Effector memory CD4-positive, alpha-beta T cell (primary cell): ENCODE measurements at regions not wholly inside any gene's neighbourhood (a gene's known extent, or its start where the extent isn't known, plus 50 kb on each side); places are given as distances from the start of the nearest gene placed in this dataset.
"Not testable (repeated sequence)": the region's sequence is repeated elsewhere in the genome, so short reads cannot be mapped to it uniquely, and the experiment has no call there.

Source experiments
- DNase-seq, 3 donors: peaks; one replicate each; pipeline ENCODE4 v3.0.0-alpha.2; 2020
- H3K27ac ChIP-seq: 2 replicates; pipeline ENCODE4 v1.7.0; 2013; ENCODE audit warnings: mild to moderate bottlenecking, low read length, moderate library complexity; ENCODE audit not compliant: insufficient read depth, poor library complexity, severe bottlenecking
- H3K27me3 ChIP-seq: replicated peaks from 2 replicates; pipeline ENCODE4 v1.7.0; 2013; ENCODE audit warnings: mild to moderate bottlenecking, low read length; ENCODE audit not compliant: insufficient read depth, control insufficient read depth, poor library complexity, severe bottlenecking
- H3K36me3 ChIP-seq: 2 replicates; pipeline ENCODE4 v1.7.0; 2013; ENCODE audit warnings: mild to moderate bottlenecking, low read length, moderate library complexity; ENCODE audit not compliant: control insufficient read depth, insufficient read depth
- H3K4me1 ChIP-seq: 2 replicates; pipeline ENCODE4 v1.7.0; 2013; ENCODE audit warnings: low read length, mild to moderate bottlenecking; ENCODE audit not compliant: control insufficient read depth, insufficient read depth, poor library complexity, severe bottlenecking
- H3K4me3 ChIP-seq: 2 replicates; pipeline ENCODE4 v1.7.0; 2013; ENCODE audit warnings: low read length, low read depth, mild to moderate bottlenecking; ENCODE audit not compliant: insufficient read depth, poor library complexity, severe bottlenecking
- H3K9me3 ChIP-seq: 2 replicates; pipeline ENCODE4 v1.7.0; 2013; ENCODE audit warnings: mild to moderate bottlenecking, low read length, moderate library complexity; ENCODE audit not compliant: control insufficient read depth

- H3K4me3 ChIP-seq = no peak overlapping the region
- no peaks in the 10 kb centered on the region for H3K9me3 ChIP-seq
- H3K27me3 ChIP-seq = no peaks in the 10 kb centered on the region
- no peak for DNase-seq
- no peaks in the 10 kb centered on the region for H3K36me3 ChIP-seq
- H3K4me1 ChIP-seq = no peaks in the 10 kb centered on the region
- no peak overlapping the region for H3K27ac ChIP-seq
These were observed 230.8 kb upstream of the NPVF start for GRCh38 chr7:25459057-25459456.

- Histone ChIP-seq H3K4me3 (no peak overlapping the region), H3K27ac (no peak overlapping the region), H3K27me3 (no peaks in the 10 kb centered on the region), H3K9me3 (no peaks in the 10 kb centered on the region), H3K36me3 (no peaks in the 10 kb centered on the region), H3K4me1 (no peaks in the 10 kb centered on the region)
- DNase-seq = no peak
These were observed 232.1 kb upstream of the NPVF start for GRCh38 chr7:25460433-25460832.

- Histone ChIP-seq H3K4me3 (no peak overlapping the region), H3K27me3 (no peaks in the 10 kb centered on the region), H3K36me3 (no peaks in the 10 kb centered on the region), H3K9me3 (no peaks in the 10 kb centered on the region), H3K4me1 (no peaks in the 10 kb centered on the region), H3K27ac (no peak overlapping the region)
- no peak for DNase-seq
These were observed 241.4 kb upstream of the NPVF start for GRCh38 chr7:25469669-25470068.

- Histone ChIP-seq H3K27me3 (no peaks in the 10 kb centered on the region), H3K4me3 (no peak overlapping the region), H3K27ac (no peak overlapping the region), H3K9me3 (no peaks in the 10 kb centered on the region), H3K4me1 (no peaks in the 10 kb centered on the region), H3K36me3 (no peaks in the 10 kb centered on the region)
- DNase-seq = no peak
These were observed 248.7 kb upstream of the NPVF start for GRCh38 chr7:25476863-25477499.

- not testable (repeated sequence) for H3K36me3 ChIP-seq, H3K4me1 ChIP-seq, H3K9me3 ChIP-seq, H3K27me3 ChIP-seq, DNase-seq, H3K27ac ChIP-seq, H3K4me3 ChIP-seq
These were observed 249.9 kb upstream of the NPVF start for GRCh38 chr7:25478221-25478620.

GRCh38 chr7:25478925-25479324 is 250.6 kb upstream of the NPVF start:
- H3K9me3 ChIP-seq = no peaks in the 10 kb centered on the region
- H3K4me3 ChIP-seq = no peak overlapping the region
- H3K27ac ChIP-seq = no peak overlapping the region
- DNase-seq = no peak
- no peaks in the 10 kb centered on the region for H3K27me3 ChIP-seq
- H3K36me3 ChIP-seq = no peaks in the 10 kb centered on the region
- H3K4me1 ChIP-seq = no peaks in the 10 kb centered on the region

- Histone ChIP-seq H3K4me3 (no peak overlapping the region), H3K27ac (no peak overlapping the region), H3K27me3 (no peaks in the 10 kb centered on the region), H3K4me1 (no peaks in the 10 kb centered on the region), H3K36me3 (no peaks in the 10 kb centered on the region), H3K9me3 (no peaks in the 10 kb centered on the region)
- DNase-seq = no peak
These were observed 253.6 kb upstream of the NPVF start for GRCh38 chr7:25481891-25482290.

- DNase-seq = no peak
- no peak overlapping the region for H3K4me3 ChIP-seq
- H3K27me3 ChIP-seq = no peaks in the 10 kb centered on the region
- H3K9me3 ChIP-seq = no peaks in the 10 kb centered on the region
- no peaks in the 10 kb centered on the region for H3K36me3 ChIP-seq
- H3K4me1 ChIP-seq = no peaks in the 10 kb centered on the region
- H3K27ac ChIP-seq = no peak overlapping the region
These were observed 254.3 kb upstream of the NPVF start for GRCh38 chr7:25482631-25483030.

GRCh38 chr7:25485026-25485425 is 256.7 kb upstream of the NPVF start:
- Histone ChIP-seq H3K4me3 (no peak overlapping the region), H3K9me3 (no peaks in the 10 kb centered on the region), H3K4me1 (no peaks in the 10 kb centered on the region), H3K27me3 (no peaks in the 10 kb centered on the region), H3K36me3 (no peaks in the 10 kb centered on the region), H3K27ac (no peak overlapping the region)
- no peak for DNase-seq

GRCh38 chr7:25486656-25487055 is 258.4 kb upstream of the NPVF start:
- Histone ChIP-seq H3K4me1 (no peaks in the 10 kb centered on the region), H3K4me3 (no peak overlapping the region), H3K9me3 (no peaks in the 10 kb centered on the region), H3K27me3 (no peaks in the 10 kb centered on the region), H3K36me3 (no peaks in the 10 kb centered on the region), H3K27ac (no peak overlapping the region)
- DNase-seq = no peak
